ENCODE measurements at regions not wholly inside any gene's neighbourhood (a gene's known extent, or its start where the extent isn't known, plus 50 kb on each side); places are given as distances from the start of the nearest gene placed in this dataset.
A peak's percentile ranks its signal among the peaks of the same experiment; 100 is the strongest.
"Not testable (repeated sequence)": the region's sequence is repeated elsewhere in the genome, so short reads cannot be mapped to it uniquely, and the experiment has no call there.

DNA sequence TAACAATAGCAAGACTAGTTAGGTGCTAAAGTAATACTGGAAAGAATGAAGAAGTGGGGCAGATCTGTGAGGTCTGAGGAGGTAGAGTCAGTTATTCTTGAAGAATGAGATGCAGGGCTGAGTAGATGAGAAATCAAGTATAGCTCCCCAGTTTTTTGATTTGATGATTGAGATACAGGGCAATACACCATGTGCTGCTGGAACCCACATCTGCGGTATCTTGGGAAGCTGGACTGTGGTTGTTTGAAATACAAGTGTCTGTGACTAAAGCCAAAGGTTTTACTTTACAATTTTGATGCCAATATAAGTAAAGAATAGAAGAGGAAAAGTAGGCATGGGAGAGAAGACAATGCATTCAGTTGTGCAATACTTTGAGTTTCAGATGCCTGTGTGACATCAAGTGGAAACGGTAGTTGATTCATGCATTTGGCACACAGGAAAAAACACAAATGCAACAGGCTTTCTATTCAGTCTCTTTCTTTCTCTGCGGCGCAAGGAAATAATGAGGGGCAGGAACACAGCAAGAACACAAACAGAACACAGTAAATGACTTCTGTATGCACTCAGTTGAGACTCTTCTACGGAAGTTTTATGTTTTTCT, 190.2 kb upstream of the SLC38A2 start:
- H3K27me3 ChIP-seq (ENCODE audit: control insufficient read depth, insufficient read depth, low read length): no peaks in the 10 kb centered on the region
- H3K9me3 ChIP-seq (replicated peaks; ENCODE audit: low read length): peaks cover 8% of the 10 kb centered on the region
- H3K4me2 ChIP-seq (ENCODE audit: low read length): peak overlapping the region; percentile 68
- peak overlapping the region; percentile 32 for H3K4me3 ChIP-seq (ENCODE audit: low read length)
- no peaks in the 10 kb centered on the region for H3K36me3 ChIP-seq (ENCODE audit: insufficient read depth, low read length)
- H3K4me1 ChIP-seq (ENCODE audit: control insufficient read depth, insufficient read depth, low read length): peaks cover 54% of the 10 kb centered on the region
- H3K9ac ChIP-seq (ENCODE audit: low read depth, low read length): peak overlapping the region; percentile 77

DNA sequence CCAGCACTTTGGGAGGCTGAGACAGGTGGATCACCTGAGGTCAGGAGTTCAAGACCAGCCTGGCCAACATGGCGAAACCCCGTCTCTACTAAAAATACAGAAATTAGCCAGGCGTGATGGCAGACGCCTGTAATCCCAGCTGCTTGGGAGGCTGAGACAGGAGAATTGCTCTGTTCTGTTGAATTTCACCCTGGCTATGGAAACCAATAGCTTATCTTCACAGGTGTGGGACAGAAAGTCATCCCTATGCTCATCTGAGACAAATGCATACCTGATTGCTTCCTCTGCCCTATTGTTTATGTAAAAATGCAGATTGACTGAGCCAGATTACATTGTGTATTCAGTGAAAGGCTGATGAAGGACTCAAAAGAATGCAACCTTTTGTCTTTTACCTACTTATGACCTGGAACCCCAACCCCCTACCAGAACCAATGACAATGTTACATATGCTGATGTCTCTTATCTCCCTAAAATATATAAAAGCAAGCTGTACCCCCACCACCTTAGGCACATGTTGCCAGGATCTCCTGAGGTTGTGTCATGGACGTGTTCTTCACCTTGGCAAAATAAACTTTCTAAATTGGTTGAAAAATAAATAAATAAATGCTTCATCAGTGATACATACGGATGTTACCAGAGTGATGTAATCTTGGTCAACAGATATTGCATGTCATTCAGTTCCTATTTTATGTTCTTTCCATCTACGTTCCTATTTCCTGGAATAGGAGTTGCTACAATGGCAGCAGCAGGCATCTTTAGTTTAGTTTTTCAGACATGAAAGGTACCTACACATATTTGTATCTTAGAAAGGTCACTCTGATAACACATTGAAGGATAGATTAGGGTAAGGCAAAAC, 189.4 kb upstream of the SLC38A2 start:
- Histone ChIP-seq H3K4me2 (ENCODE audit: low read length) (peak overlapping the region; percentile 68), H3K9ac (ENCODE audit: low read depth, low read length) (peak overlapping the region; percentile 77), H3K4me3 (ENCODE audit: low read length) (peak overlapping the region; percentile 32), H3K4me1 (ENCODE audit: control insufficient read depth, insufficient read depth, low read length) (peaks cover 61% of the 10 kb centered on the region)
- not testable (repeated sequence) for H3K9me3 ChIP-seq (replicated peaks; ENCODE audit: low read length); H3K27me3 ChIP-seq (ENCODE audit: control insufficient read depth, insufficient read depth, low read length); H3K36me3 ChIP-seq (ENCODE audit: insufficient read depth, low read length)

DNA sequence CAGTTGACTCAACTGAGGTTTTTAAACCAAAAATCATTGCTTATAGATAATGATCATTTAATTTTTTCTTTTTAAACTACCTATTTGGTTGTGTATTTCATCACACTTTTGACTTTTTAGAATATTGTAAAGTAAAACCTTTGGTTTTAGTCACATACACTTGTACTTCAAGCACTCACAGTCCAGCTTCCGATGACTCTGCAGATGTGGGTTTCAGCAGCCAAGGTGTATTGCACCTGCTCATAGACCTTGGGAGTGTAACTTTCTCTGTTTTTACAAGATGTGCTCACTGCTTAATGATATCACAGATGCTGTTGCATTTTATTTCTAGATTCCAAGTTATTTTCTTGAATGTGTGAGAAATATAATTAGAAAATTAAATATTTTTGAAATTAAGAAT, 188.3 kb upstream of the SLC38A2 start:
- Histone ChIP-seq H3K4me2 (ENCODE audit: low read length) (no peak overlapping the region), H3K9ac (ENCODE audit: low read depth, low read length) (peak overlapping the region; percentile 40), H3K27me3 (ENCODE audit: control insufficient read depth, insufficient read depth, low read length) (no peaks in the 10 kb centered on the region), H3K36me3 (ENCODE audit: insufficient read depth, low read length) (no peaks in the 10 kb centered on the region), H3K4me3 (ENCODE audit: low read length) (no peak overlapping the region), H3K9me3 (replicated peaks; ENCODE audit: low read length) (peaks cover 4% of the 10 kb centered on the region), H3K4me1 (ENCODE audit: control insufficient read depth, insufficient read depth, low read length) (peaks cover 72% of the 10 kb centered on the region)

DNA sequence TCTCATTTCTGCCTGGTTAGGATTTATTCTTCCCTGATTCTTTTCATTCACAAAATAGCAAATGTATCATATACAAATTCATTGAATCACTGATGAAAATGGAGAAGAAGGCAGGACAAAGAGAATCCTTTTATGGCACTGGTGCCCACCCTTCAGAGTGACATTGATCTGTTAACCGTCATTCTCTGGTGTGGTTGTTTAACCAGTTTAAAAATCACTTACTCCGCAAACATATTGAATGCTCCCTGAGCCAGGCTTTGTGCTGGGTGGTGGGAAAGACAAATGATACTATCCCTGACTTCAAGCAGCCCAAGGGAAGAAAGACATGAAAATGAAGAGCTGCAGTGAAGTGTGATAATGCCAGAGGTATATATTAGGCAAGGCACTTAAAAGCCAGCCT, 187.5 kb upstream of the SLC38A2 start:
- H3K4me1 ChIP-seq (ENCODE audit: control insufficient read depth, insufficient read depth, low read length): peaks cover 79% of the 10 kb centered on the region
- H3K4me3 ChIP-seq (ENCODE audit: low read length): no peak overlapping the region
- no peaks in the 10 kb centered on the region for H3K36me3 ChIP-seq (ENCODE audit: insufficient read depth, low read length)
- no peaks in the 10 kb centered on the region for H3K9me3 ChIP-seq (replicated peaks; ENCODE audit: low read length)
- no peak overlapping the region for H3K4me2 ChIP-seq (ENCODE audit: low read length)
- peak overlapping the region; percentile 40 for H3K9ac ChIP-seq (ENCODE audit: low read depth, low read length)
- no peaks in the 10 kb centered on the region for H3K27me3 ChIP-seq (ENCODE audit: control insufficient read depth, insufficient read depth, low read length)

DNA sequence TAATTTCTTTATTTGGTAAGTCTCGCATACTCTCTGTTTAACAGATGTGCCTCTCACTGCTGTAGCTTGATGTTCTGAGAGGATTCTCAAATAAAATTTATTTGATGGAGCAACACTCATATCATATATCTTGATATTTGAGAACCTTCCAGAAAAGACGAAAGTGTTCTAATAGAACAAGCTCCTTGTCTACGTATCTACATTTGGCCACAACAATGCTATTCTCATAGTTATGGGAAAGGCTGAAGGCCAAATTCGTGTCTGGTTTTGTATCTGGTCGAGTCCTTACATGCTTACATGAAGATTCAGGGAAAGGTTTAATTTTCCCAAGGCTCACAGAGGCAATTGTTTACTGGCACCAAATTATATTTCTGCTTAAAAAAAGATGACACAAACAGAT, 186.7 kb upstream of the SLC38A2 start:
- Histone ChIP-seq H3K9me3 (replicated peaks; ENCODE audit: low read length) (no peaks in the 10 kb centered on the region), H3K36me3 (ENCODE audit: insufficient read depth, low read length) (no peaks in the 10 kb centered on the region), H3K27me3 (ENCODE audit: control insufficient read depth, insufficient read depth, low read length) (no peaks in the 10 kb centered on the region), H3K4me3 (ENCODE audit: low read length) (no peak overlapping the region), H3K4me1 (ENCODE audit: control insufficient read depth, insufficient read depth, low read length) (peaks cover 87% of the 10 kb centered on the region), H3K9ac (ENCODE audit: low read depth, low read length) (peak overlapping the region; percentile 40), H3K4me2 (ENCODE audit: low read length) (no peak overlapping the region)

DNA sequence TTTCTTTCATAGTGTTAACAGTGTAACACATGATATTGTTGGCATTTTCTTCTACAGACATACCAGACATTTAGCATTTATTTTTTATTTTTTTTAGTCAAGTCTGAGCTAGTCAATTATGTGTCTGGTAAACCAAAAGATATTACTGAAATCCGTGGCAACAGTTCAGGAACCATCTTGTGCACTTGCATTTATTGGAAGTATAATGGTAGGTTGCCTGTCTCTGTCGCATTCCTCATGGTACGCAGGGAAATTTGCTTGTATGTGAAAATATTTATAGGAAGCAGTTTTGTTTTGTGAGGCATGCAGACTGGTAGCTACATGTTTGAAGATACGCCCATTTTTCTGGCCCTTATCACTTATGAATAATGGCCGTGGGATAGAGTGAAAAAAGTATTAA, 186.1 kb upstream of the SLC38A2 start:
- Histone ChIP-seq H3K4me3 (ENCODE audit: low read length) (no peak overlapping the region), H3K36me3 (ENCODE audit: insufficient read depth, low read length) (no peaks in the 10 kb centered on the region), H3K9ac (ENCODE audit: low read depth, low read length) (no peak overlapping the region), H3K4me1 (ENCODE audit: control insufficient read depth, insufficient read depth, low read length) (peaks cover 92% of the 10 kb centered on the region), H3K9me3 (replicated peaks; ENCODE audit: low read length) (no peaks in the 10 kb centered on the region), H3K4me2 (ENCODE audit: low read length) (no peak overlapping the region), H3K27me3 (ENCODE audit: control insufficient read depth, insufficient read depth, low read length) (no peaks in the 10 kb centered on the region)

DNA sequence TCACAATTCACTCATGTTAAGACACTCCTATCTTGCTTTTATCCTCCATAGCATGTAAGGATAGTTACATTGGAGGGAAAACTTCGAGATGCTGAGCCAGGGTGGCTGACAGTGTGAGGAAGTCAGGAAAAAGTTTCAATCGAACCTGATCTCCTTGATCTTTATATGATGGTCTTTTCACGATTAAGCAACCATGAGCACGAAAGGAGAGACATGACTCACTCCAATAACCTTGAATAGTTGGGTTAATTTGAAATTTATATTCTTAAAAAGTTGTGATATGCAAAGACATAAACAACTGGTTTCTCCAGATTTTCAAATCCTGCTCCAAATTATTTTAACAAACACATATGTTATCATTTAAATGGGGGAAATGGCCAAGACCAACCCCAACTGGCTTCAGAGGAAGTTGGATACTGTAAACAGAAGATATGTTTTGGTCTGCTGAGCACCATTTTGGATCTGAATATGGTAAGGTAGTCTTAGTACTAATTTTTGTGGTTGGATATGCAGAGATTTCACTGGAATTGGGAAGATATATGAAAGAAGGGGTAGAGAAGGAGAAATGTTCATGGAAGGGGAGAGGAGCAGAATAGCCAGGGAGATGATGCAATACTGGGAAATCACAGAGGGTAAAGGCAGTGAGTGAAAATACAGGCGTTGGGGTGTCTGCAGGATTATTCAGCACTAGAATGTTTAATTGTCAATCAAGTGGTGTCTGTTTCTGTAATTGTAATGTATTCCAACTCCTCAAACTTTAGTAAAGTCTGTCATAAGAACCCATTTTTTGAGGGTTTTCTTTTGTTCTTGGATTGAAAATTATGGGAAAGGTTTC, 185.2 kb upstream of the SLC38A2 start:
- H3K4me3 ChIP-seq (ENCODE audit: low read length): no peak overlapping the region
- peak overlapping the region; percentile 74 for H3K4me2 ChIP-seq (ENCODE audit: low read length)
- H3K4me1 ChIP-seq (ENCODE audit: control insufficient read depth, insufficient read depth, low read length): peaks cover 94% of the 10 kb centered on the region
- no peaks in the 10 kb centered on the region for H3K27me3 ChIP-seq (ENCODE audit: control insufficient read depth, insufficient read depth, low read length)
- H3K9ac ChIP-seq (ENCODE audit: low read depth, low read length): peak overlapping the region; percentile 80
- no peaks in the 10 kb centered on the region for H3K36me3 ChIP-seq (ENCODE audit: insufficient read depth, low read length)
- no peaks in the 10 kb centered on the region for H3K9me3 ChIP-seq (replicated peaks; ENCODE audit: low read length)

DNA sequence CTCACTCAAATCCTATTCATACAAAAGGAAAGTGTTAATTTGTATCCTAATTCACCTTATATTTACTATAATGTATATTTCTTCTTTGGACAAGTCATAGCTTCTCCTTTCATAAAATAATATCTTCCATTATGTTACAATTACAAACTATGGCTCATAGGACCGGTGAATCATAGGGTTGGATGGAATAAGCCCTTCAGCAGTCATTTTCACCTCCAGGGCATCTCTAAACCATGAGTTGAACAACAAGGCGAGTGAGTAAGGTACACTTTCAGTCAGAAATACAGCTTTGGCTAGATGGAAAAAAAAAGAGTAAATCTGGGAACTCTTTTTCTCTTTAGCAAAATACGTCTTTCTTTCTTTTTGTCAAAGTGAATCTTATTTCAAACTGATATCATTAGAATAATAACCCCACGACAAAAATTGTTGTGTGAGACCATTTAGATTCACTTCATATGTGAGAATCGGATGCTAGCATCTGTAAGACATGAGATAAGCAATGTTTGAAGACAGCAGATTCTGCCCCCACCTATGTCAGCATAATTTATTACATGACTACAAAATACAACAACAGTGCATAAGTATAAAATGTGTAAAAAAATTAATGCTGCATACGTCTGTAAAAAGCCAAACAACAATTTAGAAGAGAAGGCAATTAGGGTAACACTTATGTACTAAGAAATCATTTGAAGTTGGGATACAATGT, 184.4 kb upstream of the SLC38A2 start:
- Histone ChIP-seq H3K36me3 (ENCODE audit: insufficient read depth, low read length) (no peaks in the 10 kb centered on the region), H3K9ac (ENCODE audit: low read depth, low read length) (peak overlapping the region; percentile 80), H3K9me3 (replicated peaks; ENCODE audit: low read length) (no peaks in the 10 kb centered on the region), H3K4me2 (ENCODE audit: low read length) (peak overlapping the region; percentile 74), H3K4me3 (ENCODE audit: low read length) (no peak overlapping the region), H3K27me3 (ENCODE audit: control insufficient read depth, insufficient read depth, low read length) (no peaks in the 10 kb centered on the region), H3K4me1 (ENCODE audit: control insufficient read depth, insufficient read depth, low read length) (peaks cover 89% of the 10 kb centered on the region)

DNA sequence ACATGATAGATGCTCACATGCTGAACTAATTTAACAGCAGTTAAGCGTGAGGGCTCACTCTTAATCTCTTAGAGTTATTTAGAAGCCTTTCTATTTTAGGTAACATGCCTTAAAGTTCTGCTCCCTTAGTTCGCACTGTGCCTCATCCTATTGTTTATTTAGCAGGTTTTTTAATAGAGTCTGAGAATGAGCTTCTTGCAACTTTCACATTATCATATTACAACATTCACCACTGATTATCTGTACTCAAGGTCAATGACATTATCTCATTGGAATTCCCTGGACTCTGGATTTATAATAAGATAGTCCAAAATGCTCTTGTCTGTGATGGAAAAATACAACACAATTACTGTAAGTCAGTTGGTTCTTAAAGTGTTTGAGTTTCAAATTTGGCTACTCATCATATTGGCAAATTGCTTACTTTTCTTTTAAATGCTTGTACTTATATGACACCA, 183.6 kb upstream of the SLC38A2 start:
- Histone ChIP-seq H3K9me3 (replicated peaks; ENCODE audit: low read length) (no peaks in the 10 kb centered on the region), H3K4me3 (ENCODE audit: low read length) (peak overlapping the region; percentile 29), H3K4me1 (ENCODE audit: control insufficient read depth, insufficient read depth, low read length) (peaks cover 84% of the 10 kb centered on the region), H3K36me3 (ENCODE audit: insufficient read depth, low read length) (no peaks in the 10 kb centered on the region), H3K4me2 (ENCODE audit: low read length) (peak overlapping the region; percentile 74), H3K9ac (ENCODE audit: low read depth, low read length) (peak overlapping the region; percentile 84), H3K27me3 (ENCODE audit: control insufficient read depth, insufficient read depth, low read length) (no peaks in the 10 kb centered on the region)

DNA sequence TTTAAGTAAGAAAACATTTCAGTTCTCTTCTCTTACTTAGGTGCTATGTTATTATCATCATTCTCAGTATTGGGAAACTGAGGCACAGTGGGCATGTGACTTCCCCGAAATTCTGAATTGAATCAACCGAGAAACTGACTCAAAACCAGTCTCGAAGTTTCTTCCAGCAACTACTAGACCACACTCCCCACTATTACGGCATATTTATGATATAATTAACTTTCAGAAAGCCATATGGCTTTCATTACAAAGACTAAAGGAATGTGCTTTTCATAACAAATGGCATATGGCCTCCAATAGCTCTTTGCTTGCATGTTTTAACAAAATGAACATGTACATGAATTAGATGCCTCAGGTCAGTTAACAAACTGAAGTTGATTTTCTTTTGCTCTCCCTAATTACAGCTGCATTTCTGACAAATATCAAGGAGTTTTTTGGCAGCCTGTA, 182.9 kb upstream of the SLC38A2 start:
- Histone ChIP-seq H3K4me2 (ENCODE audit: low read length) (peak overlapping the region; percentile 74), H3K9ac (ENCODE audit: low read depth, low read length) (peak overlapping the region; percentile 84), H3K4me1 (ENCODE audit: control insufficient read depth, insufficient read depth, low read length) (peaks cover 83% of the 10 kb centered on the region), H3K4me3 (ENCODE audit: low read length) (peak overlapping the region; percentile 29), H3K27me3 (ENCODE audit: control insufficient read depth, insufficient read depth, low read length) (no peaks in the 10 kb centered on the region), H3K36me3 (ENCODE audit: insufficient read depth, low read length) (no peaks in the 10 kb centered on the region), H3K9me3 (replicated peaks; ENCODE audit: low read length) (no peaks in the 10 kb centered on the region)

DNA sequence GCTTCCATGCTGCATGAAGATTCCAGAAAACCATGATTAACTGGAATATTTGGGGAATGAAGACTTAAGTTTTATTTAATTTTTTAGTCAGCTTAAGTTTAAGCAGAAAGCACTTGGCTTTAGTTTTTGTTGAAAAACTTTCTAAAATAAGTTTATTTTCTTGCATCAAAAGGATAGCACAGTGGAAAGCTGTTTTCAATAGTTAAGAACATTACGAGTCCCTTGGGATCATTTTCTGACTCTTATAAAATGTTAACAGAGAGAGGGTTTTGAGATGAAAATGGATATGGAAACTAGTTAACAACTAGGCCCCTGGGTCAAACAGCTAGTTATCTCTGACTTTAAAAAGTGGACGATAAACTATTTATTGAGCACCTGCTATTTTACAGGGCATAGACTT, 181.9 kb upstream of the SLC38A2 start:
- H3K9me3 ChIP-seq (replicated peaks; ENCODE audit: low read length): no peaks in the 10 kb centered on the region

More for the DNA sequence above, 181.9 kb upstream of the SLC38A2 start:
- Histone ChIP-seq H3K36me3 (ENCODE audit: insufficient read depth, low read length) (no peaks in the 10 kb centered on the region), H3K4me1 (ENCODE audit: control insufficient read depth, insufficient read depth, low read length) (peaks cover 83% of the 10 kb centered on the region), H3K4me3 (ENCODE audit: low read length) (no peak overlapping the region), H3K9ac (ENCODE audit: low read depth, low read length) (peak overlapping the region; percentile 84), H3K4me2 (ENCODE audit: low read length) (no peak overlapping the region), H3K27me3 (ENCODE audit: control insufficient read depth, insufficient read depth, low read length) (no peaks in the 10 kb centered on the region)
